ENCODE measurements at regions not wholly inside any gene's neighbourhood (a gene's known extent, or its start where the extent isn't known, plus 50 kb on each side); places are given as distances from the start of the nearest gene placed in this dataset.

DNA sequence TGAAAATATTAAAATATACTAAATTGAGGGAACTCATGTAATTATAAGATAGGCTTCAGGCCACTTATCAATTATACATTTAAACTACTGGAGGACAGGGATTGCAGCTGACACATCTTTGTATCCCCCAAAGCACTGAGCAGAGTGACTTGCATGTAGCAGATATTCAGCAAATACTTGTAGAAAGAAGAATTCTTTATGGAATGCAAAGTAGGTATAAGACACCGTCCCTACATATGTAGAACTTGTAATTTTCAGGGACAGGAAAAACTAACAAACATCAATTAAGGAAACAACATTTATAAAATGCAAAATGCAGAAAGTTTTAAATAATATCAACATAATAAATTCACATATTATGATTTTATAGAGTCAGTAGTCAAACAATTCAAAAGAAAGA, 719.2 kb downstream of the OLFM4 start:
- TF ChIP-seq POLR2A (IDR thresholded peaks at IDR 0.05) = no peak
- TF ChIP-seq, protein P1, sequence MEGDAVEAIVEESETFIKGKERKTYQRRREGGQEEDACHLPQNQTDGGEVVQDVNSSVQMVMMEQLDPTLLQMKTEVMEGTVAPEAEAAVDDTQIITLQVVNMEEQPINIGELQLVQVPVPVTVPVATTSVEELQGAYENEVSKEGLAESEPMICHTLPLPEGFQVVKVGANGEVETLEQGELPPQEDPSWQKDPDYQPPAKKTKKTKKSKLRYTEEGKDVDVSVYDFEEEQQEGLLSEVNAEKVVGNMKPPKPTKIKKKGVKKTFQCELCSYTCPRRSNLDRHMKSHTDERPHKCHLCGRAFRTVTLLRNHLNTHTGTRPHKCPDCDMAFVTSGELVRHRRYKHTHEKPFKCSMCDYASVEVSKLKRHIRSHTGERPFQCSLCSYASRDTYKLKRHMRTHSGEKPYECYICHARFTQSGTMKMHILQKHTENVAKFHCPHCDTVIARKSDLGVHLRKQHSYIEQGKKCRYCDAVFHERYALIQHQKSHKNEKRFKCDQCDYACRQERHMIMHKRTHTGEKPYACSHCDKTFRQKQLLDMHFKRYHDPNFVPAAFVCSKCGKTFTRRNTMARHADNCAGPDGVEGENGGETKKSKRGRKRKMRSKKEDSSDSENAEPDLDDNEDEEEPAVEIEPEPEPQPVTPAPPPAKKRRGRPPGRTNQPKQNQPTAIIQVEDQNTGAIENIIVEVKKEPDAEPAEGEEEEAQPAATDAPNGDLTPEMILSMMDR (IDR thresholded peaks at IDR 0.05) = no peak
